GM23338 (cell line): ENCODE measurements at regions not wholly inside any gene's neighbourhood (a gene's known extent, or its start where the extent isn't known, plus 50 kb on each side); places are given as distances from the start of the nearest gene placed in this dataset.

Experiments used
- ATAC-seq: fragments of 200-7000 bp; cut with Tn5 transposase; 3 replicates; pipeline ENCODE4 v1.9.1; 2020
- DNase-seq: peaks from one replicate; pipeline ENCODE4 v3.0.0-alpha.2; 2015; ENCODE audit warnings: low spot score
- H2AFZ ChIP-seq: fragments of 200-600 bp; sonication (generic); 2 replicates; pipeline ENCODE4 v1.8.0; 2016; ENCODE audit warnings: antibody characterized with exemption, mild to moderate bottlenecking, moderate library complexity
- H3F3A ChIP-seq: fragments of 200-600 bp; sonication (generic); replicated peaks from 2 replicates; pipeline ENCODE4 v1.8.0; 2017; ENCODE audit warnings: antibody characterized with exemption, mixed run types, low read depth
- H3K27ac ChIP-seq: fragments of 200-600 bp; sonication (generic); 2 replicates; pipeline ENCODE4 v1.6.1; 2016; ENCODE audit warnings: low read depth
- H3K27me3 ChIP-seq: fragments of 200-600 bp; sonication (generic); 2 replicates; pipeline ENCODE4 v1.8.0; 2016; ENCODE audit warnings: mild to moderate bottlenecking, mixed run types, moderate library complexity; ENCODE audit not compliant: insufficient read depth
- H3K36me3 ChIP-seq: fragments of 200-600 bp; sonication (generic); 2 replicates; pipeline ENCODE4 v1.8.0; 2016; ENCODE audit warnings: mild to moderate bottlenecking; ENCODE audit not compliant: insufficient read depth
- H3K4me1 ChIP-seq: fragments of 200-600 bp; sonication (generic); 2 replicates; pipeline ENCODE4 v1.8.0; 2016; ENCODE audit warnings: mild to moderate bottlenecking, moderate library complexity; ENCODE audit not compliant: insufficient read depth
- H3K4me2 ChIP-seq: fragments of 200-600 bp; sonication (generic); 2 replicates; pipeline ENCODE4 v1.7.1; 2017; ENCODE audit warnings: mixed run types
- H3K4me3 ChIP-seq: fragments of 200-600 bp; sonication (generic); 2 replicates; pipeline ENCODE4 v1.6.1; 2016; ENCODE audit warnings: mixed run types
- H3K79me2 ChIP-seq: fragments of 200-600 bp; sonication (generic); replicated peaks from 2 replicates; pipeline ENCODE4 v1.8.0; 2017; ENCODE audit warnings: mild to moderate bottlenecking; ENCODE audit not compliant: insufficient read depth
- H3K9me2 ChIP-seq: fragments of 200-600 bp; sonication (generic); 2 replicates; pipeline ENCODE4 v1.8.0; 2017; ENCODE audit not compliant: insufficient read depth
- H4K20me1 ChIP-seq: fragments of 200-600 bp; sonication (generic); replicated peaks from 2 replicates; pipeline ENCODE4 v1.8.0; 2017; ENCODE audit warnings: mild to moderate bottlenecking; ENCODE audit not compliant: insufficient read depth
- H3K27ac Mint-ChIP-seq: 2 replicates; pipeline ENCODE4 v1.8.0; 2020; ENCODE audit warnings: inconsistent platforms, mild to moderate bottlenecking, moderate library complexity, mixed read lengths
- H3K27me3 Mint-ChIP-seq: 3 replicates; pipeline ENCODE4 v1.8.0; 2022; ENCODE audit warnings: low read depth, mild to moderate bottlenecking, moderate library complexity, mixed read lengths, inconsistent platforms; ENCODE audit not compliant: insufficient read depth, poor library complexity
- H3K36me3 Mint-ChIP-seq: 3 replicates; pipeline ENCODE4 v1.8.0; 2021; ENCODE audit warnings: low read depth, mild to moderate bottlenecking, inconsistent platforms, moderate library complexity, mixed read lengths
- H3K4me1 Mint-ChIP-seq: 3 replicates; pipeline ENCODE4 v1.8.0; 2020; ENCODE audit warnings: mild to moderate bottlenecking, inconsistent platforms, mixed read lengths
- H3K4me3 Mint-ChIP-seq: 3 replicates; pipeline ENCODE4 v1.8.0; 2021; ENCODE audit warnings: moderate library complexity, mild to moderate bottlenecking, inconsistent platforms, mixed read lengths
- H3K9me3 Mint-ChIP-seq: 3 replicates; pipeline ENCODE4 v1.8.0; 2020; ENCODE audit warnings: moderate library complexity, mild to moderate bottlenecking, inconsistent platforms, mixed read lengths
- ETS1 ChIP-seq: IDR thresholded peaks from 2 replicates; pipeline ENCODE4 v1.6.1; 2016; ENCODE audit warnings: antibody characterized with exemption
- EZH2 ChIP-seq: fragments of 200-600 bp; sonication (generic); IDR thresholded peaks from one replicate; pipeline ENCODE4 v1.8.0; 2017; ENCODE audit warnings: antibody characterized with exemption, mild to moderate bottlenecking, low read depth; ENCODE audit not compliant: unreplicated experiment
- EZH2phosphoT487 ChIP-seq: fragments of 200-600 bp; sonication (generic); IDR thresholded peaks from one replicate; pipeline ENCODE4 v1.8.1; 2018; ENCODE audit warnings: antibody characterized with exemption; ENCODE audit not compliant: unreplicated experiment
- JUNB ChIP-seq: IDR thresholded peaks from one replicate; pipeline ENCODE4 v1.6.1; 2016; ENCODE audit warnings: antibody characterized with exemption; ENCODE audit not compliant: unreplicated experiment
- NANOG ChIP-seq: IDR thresholded peaks from 2 replicates; pipeline ENCODE4 v1.6.1; 2016; ENCODE audit warnings: antibody characterized with exemption, borderline replicate concordance
- POLR2AphosphoS5 ChIP-seq: IDR thresholded peaks from 2 replicates; pipeline ENCODE4 v1.6.1; 2016; ENCODE audit warnings: antibody characterized with exemption, low read depth
- REST ChIP-seq: IDR thresholded peaks from one replicate; pipeline ENCODE4 v1.6.1; 2018; ENCODE audit warnings: antibody characterized with exemption; ENCODE audit not compliant: unreplicated experiment
- STAT1 ChIP-seq: IDR thresholded peaks from one replicate; pipeline ENCODE4 v1.6.1; 2016; ENCODE audit warnings: antibody characterized with exemption; ENCODE audit not compliant: unreplicated experiment
- ZNF331 ChIP-seq: fragments of 250-450 bp; sonication (Bioruptor Pico); IDR thresholded peaks from 2 replicates; pipeline ENCODE4 v1.5.0; 2020; ENCODE audit warnings: low read depth, mild to moderate bottlenecking, moderate library complexity
- ZNF462 ChIP-seq: fragments of 250-450 bp; sonication (Bioruptor Pico); IDR thresholded peaks from 2 replicates; pipeline ENCODE4 v1.5.0; 2020; ENCODE audit warnings: mild to moderate bottlenecking, moderate library complexity
- TF ChIP-seq, protein P1 (sequence below), 2 experiments: fragments of 200-600 bp in 1 of 2; sonication (generic) in 1 of 2; conservative IDR thresholded peaks; 2 replicates each; pipeline versions ENCODE4 v1.5.1 to v1.6.1; 2016 to 2017; ENCODE audit warnings: antibody characterized with exemption in 2 of 2, low read depth in 2 of 2, mild to moderate bottlenecking in 2 of 2, moderate library complexity in 1 of 2

GRCh38 chr1:219277304-219278105, 103.8 kb downstream of the LYPLAL1 start:
- Histone ChIP-seq H3K4me1 (no peaks in the 10 kb centered on the region), H2AFZ (no peak overlapping the region), H3K79me2 (no peaks in the 10 kb centered on the region), H3K27me3 (no peaks in the 10 kb centered on the region), H3K4me3 (no peak overlapping the region), H3K9me2 (no peaks in the 10 kb centered on the region; the same call in 1 of the 2 replicates), H3F3A (no peaks in the 10 kb centered on the region), H3K27ac (no peak overlapping the region), H4K20me1 (no peaks in the 10 kb centered on the region), H3K4me2 (no peak overlapping the region), H3K36me3 (no peaks in the 10 kb centered on the region)
- no peaks in the 10 kb centered on the region for H3K9me3 Mint-ChIP-seq
- no peaks in the 10 kb centered on the region for H3K36me3 Mint-ChIP-seq
- peaks cover 4% of the 10 kb centered on the region for H3K27me3 Mint-ChIP-seq
- H3K27ac Mint-ChIP-seq: no peak overlapping the region
- DNase-seq: no peak
- no peak overlapping the region for H3K4me3 Mint-ChIP-seq
- H3K4me1 Mint-ChIP-seq: no peaks in the 10 kb centered on the region
- no peak for ATAC-seq
- TF ChIP-seq EZH2 (no peak), STAT1 (no peak), NANOG (no peak), REST (no peak), POLR2AphosphoS5 (no peak), ZNF462 (CRISPR knock-in tag) (no peak), JUNB (no peak), EZH2phosphoT487 (no peak), ZNF331 (CRISPR knock-in tag) (no peak), ETS1 (no peak)
- TF ChIP-seq, protein P1, sequence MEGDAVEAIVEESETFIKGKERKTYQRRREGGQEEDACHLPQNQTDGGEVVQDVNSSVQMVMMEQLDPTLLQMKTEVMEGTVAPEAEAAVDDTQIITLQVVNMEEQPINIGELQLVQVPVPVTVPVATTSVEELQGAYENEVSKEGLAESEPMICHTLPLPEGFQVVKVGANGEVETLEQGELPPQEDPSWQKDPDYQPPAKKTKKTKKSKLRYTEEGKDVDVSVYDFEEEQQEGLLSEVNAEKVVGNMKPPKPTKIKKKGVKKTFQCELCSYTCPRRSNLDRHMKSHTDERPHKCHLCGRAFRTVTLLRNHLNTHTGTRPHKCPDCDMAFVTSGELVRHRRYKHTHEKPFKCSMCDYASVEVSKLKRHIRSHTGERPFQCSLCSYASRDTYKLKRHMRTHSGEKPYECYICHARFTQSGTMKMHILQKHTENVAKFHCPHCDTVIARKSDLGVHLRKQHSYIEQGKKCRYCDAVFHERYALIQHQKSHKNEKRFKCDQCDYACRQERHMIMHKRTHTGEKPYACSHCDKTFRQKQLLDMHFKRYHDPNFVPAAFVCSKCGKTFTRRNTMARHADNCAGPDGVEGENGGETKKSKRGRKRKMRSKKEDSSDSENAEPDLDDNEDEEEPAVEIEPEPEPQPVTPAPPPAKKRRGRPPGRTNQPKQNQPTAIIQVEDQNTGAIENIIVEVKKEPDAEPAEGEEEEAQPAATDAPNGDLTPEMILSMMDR (conservative IDR thresholded peaks at IDR 0.05; ENCODE audit: low read depth in 2 of 2): no peak
